Kidney epithelial cell (primary cell): ENCODE measurements at regions not wholly inside any gene's neighbourhood (a gene's known extent, or its start where the extent isn't known, plus 50 kb on each side); places are given as distances from the start of the nearest gene placed in this dataset.

ENCODE experiments used
- DNase-seq: peaks from one replicate; pipeline ENCODE4 v3.0.0-alpha.2; 2010; ENCODE audit warnings: low read depth
- H3K27me3 ChIP-seq: 2 replicates; pipeline ENCODE4 v1.6.0; 2011; ENCODE audit warnings: low read length; ENCODE audit not compliant: control insufficient read depth, insufficient read depth
- H3K36me3 ChIP-seq: 2 replicates; pipeline ENCODE4 v1.5.1; 2011; ENCODE audit warnings: low read length; ENCODE audit not compliant: control insufficient read depth, insufficient read depth
- H3K4me3 ChIP-seq: 2 replicates; pipeline ENCODE4 v1.5.1; 2011; ENCODE audit warnings: low read depth, mild to moderate bottlenecking, control low read depth, low read length
- CTCF ChIP-seq: IDR thresholded peaks from 2 replicates; pipeline ENCODE4 v1.5.1; 2011; ENCODE audit warnings: mild to moderate bottlenecking, moderate library complexity, low read length, control low read depth, inconsistent platforms; ENCODE audit not compliant: insufficient read depth, poor library complexity, severe bottlenecking

- H3K27me3 ChIP-seq: no peaks in the 10 kb centered on the region
- TF ChIP-seq CTCF: no peak
- no peaks in the 10 kb centered on the region for H3K36me3 ChIP-seq
- no peak for DNase-seq
- no peak overlapping the region for H3K4me3 ChIP-seq
Observed at GRCh38 chr4:127217586-127218229, 415.0 kb upstream of the INTU start.

GRCh38 chr4:127219232-127219631 is 413.5 kb upstream of the INTU start:
- TF ChIP-seq CTCF: no peak
- no peak for DNase-seq
- Histone ChIP-seq H3K36me3 (no peaks in the 10 kb centered on the region), H3K4me3 (no peak overlapping the region), H3K27me3 (no peaks in the 10 kb centered on the region)

- no peak for TF ChIP-seq CTCF
- H3K4me3 ChIP-seq: no peak overlapping the region
- no peak for DNase-seq
- no peaks in the 10 kb centered on the region for H3K27me3 ChIP-seq
- H3K36me3 ChIP-seq: no peaks in the 10 kb centered on the region
Observed at GRCh38 chr4:127224556-127224955, 408.2 kb upstream of the INTU start.

- no peak for DNase-seq
- no peaks in the 10 kb centered on the region for H3K36me3 ChIP-seq
- no peak overlapping the region for H3K4me3 ChIP-seq
- H3K27me3 ChIP-seq: no peaks in the 10 kb centered on the region
- no peak for TF ChIP-seq CTCF
Observed at GRCh38 chr4:127229855-127230608, 402.7 kb upstream of the INTU start.

GRCh38 chr4:127236889-127237288 is 395.9 kb upstream of the INTU start:
- no peak overlapping the region for H3K4me3 ChIP-seq
- no peaks in the 10 kb centered on the region for H3K36me3 ChIP-seq
- no peak for TF ChIP-seq CTCF
- no peaks in the 10 kb centered on the region for H3K27me3 ChIP-seq
- no peak for DNase-seq
